ENCODE measurements at regions not wholly inside any gene's neighbourhood (a gene's known extent, or its start where the extent isn't known, plus 50 kb on each side); places are given as distances from the start of the nearest gene placed in this dataset.

DNA sequence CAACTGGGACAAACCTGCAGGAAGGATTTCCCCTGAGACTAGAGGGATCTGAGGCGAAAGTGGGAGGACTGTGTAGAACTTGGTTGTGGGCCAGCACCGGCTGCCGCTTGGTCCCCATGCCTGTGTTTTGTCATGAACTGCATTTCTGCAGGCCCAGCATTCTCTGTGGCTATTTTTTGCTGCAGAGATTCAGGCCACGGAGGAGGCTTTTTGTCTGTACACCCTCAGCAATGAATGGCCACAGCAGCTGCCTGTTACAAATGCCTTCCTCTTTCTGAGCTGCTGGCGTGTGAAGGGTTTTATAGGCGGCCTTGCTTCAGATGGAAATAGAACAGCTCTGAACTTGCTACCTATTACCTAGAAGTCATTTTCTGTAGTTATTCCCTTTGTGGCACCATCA, 164.4 kb downstream of the SH2D4B start:
- no peak overlapping the region for H2BK5ac ChIP-seq (ENCODE audit: low read depth, low read length, poor library complexity, severe bottlenecking)
- no peak overlapping the region for H3K4me3 ChIP-seq (ENCODE audit: insufficient read depth, low read depth, low read length)
- no peak overlapping the region for H3K9ac ChIP-seq (ENCODE audit: low read depth, low read length)
- H3K27ac ChIP-seq (ENCODE audit: insufficient read depth, low read length) = no peak overlapping the region
- in situ Hi-C loops (cut with MboI; ENCODE audit: low sequenced_read_pairs) (no loop called here), dilution Hi-C loops (cut with HindIII; ENCODE audit: low sequenced_read_pairs, unreplicated experiment) (no loop called here), intact Hi-C loops (cut with micrococcal nuclease) (no loop called here)
- DNase-seq = no peak
- H2AK9ac ChIP-seq (replicated peaks; ENCODE audit: low read depth, low read length, poor library complexity) = no peak overlapping the region
- no peak overlapping the region for H3K4ac ChIP-seq (ENCODE audit: low read depth, low read length)
- H3K79me1 ChIP-seq (ENCODE audit: low read depth in 1 of 2, low read length in 2 of 2) = no peaks in the 10 kb centered on the region
- H3K27me3 ChIP-seq (ENCODE audit: control insufficient read depth, insufficient read depth, low read length) = no peaks in the 10 kb centered on the region
- H2AFZ ChIP-seq (replicated peaks; ENCODE audit: low read length, poor library complexity) = no peak overlapping the region
- no peak overlapping the region for H4K8ac ChIP-seq (ENCODE audit: low read depth in 2 of 2, low read length in 2 of 2)
- WGBS, 2 experiments (ENCODE audit: extremely low coverage in 2 of 2, insufficient read length in 1 of 2) = 0% methylated on average over 3 of the region's 6 CpGs; no CpG with 5 or more reads in 1 of the 2 experiments
- H2BK120ac ChIP-seq (ENCODE audit: low read depth, low read length) = no peak overlapping the region
- H3K14ac ChIP-seq (replicated peaks; ENCODE audit: low read depth, low read length) = no peak overlapping the region
- no peaks in the 10 kb centered on the region for H3K9me1 ChIP-seq (ENCODE audit: insufficient read depth, low read length)
- H3K56ac ChIP-seq (ENCODE audit: extremely low read depth, insufficient read depth, low read length) = no peak overlapping the region
- ChIA-PET POLR2A (ENCODE audit: unreplicated experiment) (no interaction called here), CTCF (no interaction called here)
- H3K4me1 ChIP-seq (ENCODE audit: control insufficient read depth, insufficient read depth, low read length) = no peaks in the 10 kb centered on the region
- H4K20me1 ChIP-seq (ENCODE audit: insufficient read depth, low read length) = no peaks in the 10 kb centered on the region
- H3K18ac ChIP-seq (ENCODE audit: low read depth, low read length) = no peak overlapping the region
- H2BK20ac ChIP-seq (ENCODE audit: low read depth, low read length) = no peak overlapping the region
- no peaks in the 10 kb centered on the region for H3K9me3 ChIP-seq (ENCODE audit: control insufficient read depth, insufficient read depth, low read length)
- TF ChIP-seq BHLHE40 (IDR thresholded peaks at IDR 0.05; ENCODE audit: low read depth, low read length) (no peak), FOS (IDR thresholded peaks at IDR 0.05; ENCODE audit: low read depth, low read length) (no peak), MAFK (IDR thresholded peaks at IDR 0.05; ENCODE audit: low read depth, low read length) (no peak), CEBPB (IDR thresholded peaks at IDR 0.05; ENCODE audit: low read depth, low read length) (no peak), RCOR1 (IDR thresholded peaks at IDR 0.05; ENCODE audit: insufficient replicate concordance, low read length) (no peak), POLR2A (IDR thresholded peaks at IDR 0.05; ENCODE audit: low read depth, low read length) (no peak), MAZ (IDR thresholded peaks at IDR 0.05; ENCODE audit: borderline replicate concordance, low read depth, low read length) (no peak), NFE2L2 (IDR thresholded peaks at IDR 0.05; ENCODE audit: low read depth, low read length) (no peak), RFX5 (IDR thresholded peaks at IDR 0.05; ENCODE audit: low read depth, low read length) (no peak), MXI1 (IDR thresholded peaks at IDR 0.05; ENCODE audit: borderline replicate concordance, low read depth, low read length) (no peak), CHD1 (IDR thresholded peaks at IDR 0.05; ENCODE audit: low read depth, low read length) (no peak), RAD21 (IDR thresholded peaks at IDR 0.05; ENCODE audit: low read length) (no peak), SMC3 (IDR thresholded peaks at IDR 0.05; ENCODE audit: low read depth, low read length) (no peak), USF2 (IDR thresholded peaks at IDR 0.05; ENCODE audit: low read depth, low read length) (no peak)
- TF ChIP-seq, protein P1, sequence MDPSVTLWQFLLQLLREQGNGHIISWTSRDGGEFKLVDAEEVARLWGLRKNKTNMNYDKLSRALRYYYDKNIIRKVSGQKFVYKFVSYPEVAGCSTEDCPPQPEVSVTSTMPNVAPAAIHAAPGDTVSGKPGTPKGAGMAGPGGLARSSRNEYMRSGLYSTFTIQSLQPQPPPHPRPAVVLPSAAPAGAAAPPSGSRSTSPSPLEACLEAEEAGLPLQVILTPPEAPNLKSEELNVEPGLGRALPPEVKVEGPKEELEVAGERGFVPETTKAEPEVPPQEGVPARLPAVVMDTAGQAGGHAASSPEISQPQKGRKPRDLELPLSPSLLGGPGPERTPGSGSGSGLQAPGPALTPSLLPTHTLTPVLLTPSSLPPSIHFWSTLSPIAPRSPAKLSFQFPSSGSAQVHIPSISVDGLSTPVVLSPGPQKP (IDR thresholded peaks at IDR 0.05; ENCODE audit: borderline replicate concordance, low read depth, low read length) = no peak
- TF ChIP-seq, protein P2, sequence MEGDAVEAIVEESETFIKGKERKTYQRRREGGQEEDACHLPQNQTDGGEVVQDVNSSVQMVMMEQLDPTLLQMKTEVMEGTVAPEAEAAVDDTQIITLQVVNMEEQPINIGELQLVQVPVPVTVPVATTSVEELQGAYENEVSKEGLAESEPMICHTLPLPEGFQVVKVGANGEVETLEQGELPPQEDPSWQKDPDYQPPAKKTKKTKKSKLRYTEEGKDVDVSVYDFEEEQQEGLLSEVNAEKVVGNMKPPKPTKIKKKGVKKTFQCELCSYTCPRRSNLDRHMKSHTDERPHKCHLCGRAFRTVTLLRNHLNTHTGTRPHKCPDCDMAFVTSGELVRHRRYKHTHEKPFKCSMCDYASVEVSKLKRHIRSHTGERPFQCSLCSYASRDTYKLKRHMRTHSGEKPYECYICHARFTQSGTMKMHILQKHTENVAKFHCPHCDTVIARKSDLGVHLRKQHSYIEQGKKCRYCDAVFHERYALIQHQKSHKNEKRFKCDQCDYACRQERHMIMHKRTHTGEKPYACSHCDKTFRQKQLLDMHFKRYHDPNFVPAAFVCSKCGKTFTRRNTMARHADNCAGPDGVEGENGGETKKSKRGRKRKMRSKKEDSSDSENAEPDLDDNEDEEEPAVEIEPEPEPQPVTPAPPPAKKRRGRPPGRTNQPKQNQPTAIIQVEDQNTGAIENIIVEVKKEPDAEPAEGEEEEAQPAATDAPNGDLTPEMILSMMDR (conservative IDR thresholded peaks at IDR 0.05; ENCODE audit: low read depth, low read length) = no peak
- no peak overlapping the region for H3K23ac ChIP-seq (ENCODE audit: low read depth, low read length)
- no peak overlapping the region for H3K4me2 ChIP-seq (ENCODE audit: low read depth, low read length)
- no peak for ATAC-seq (ENCODE audit: low read depth)
- no peak overlapping the region for H4K91ac ChIP-seq (ENCODE audit: insufficient read depth, low read depth, low read length)
- H2BK15ac ChIP-seq (ENCODE audit: low read depth, low read length) = no peak overlapping the region
- no TSS peak for BruUV-seq (replicated peaks)
- H2AK5ac ChIP-seq (ENCODE audit: low read depth, low read length) = no peak overlapping the region
- no peaks in the 10 kb centered on the region for H3K36me3 ChIP-seq (ENCODE audit: control insufficient read depth, insufficient read depth, low read length)
- H4K5ac ChIP-seq (ENCODE audit: low read depth, low read length) = no peak overlapping the region

All from IMR-90 (cell line).